GM12872 (cell line): ENCODE measurements at regions not wholly inside any gene's neighbourhood (a gene's known extent, or its start where the extent isn't known, plus 50 kb on each side); places are given as distances from the start of the nearest gene placed in this dataset.

Source experiments
- CTCF ChIP-seq: IDR thresholded peaks from 3 replicates; pipeline ENCODE4 v1.5.1; 2011; ENCODE audit warnings: low read depth, mild to moderate bottlenecking, low read length, moderate library complexity; ENCODE audit not compliant: insufficient read depth

- no peak for TF ChIP-seq CTCF
Observed at GRCh38 chr3:76479161-76479650, 560.7 kb upstream of the ROBO2 start.

- no peak for TF ChIP-seq CTCF
Observed at GRCh38 chr3:76482510-76482909, 557.4 kb upstream of the ROBO2 start.

- TF ChIP-seq CTCF, result no peak
Observed at GRCh38 chr3:76487446-76487845, 552.5 kb upstream of the ROBO2 start.

- no peak for TF ChIP-seq CTCF
Observed at GRCh38 chr3:76490064-76490463, 549.8 kb upstream of the ROBO2 start.

- TF ChIP-seq CTCF, result no peak
Observed at GRCh38 chr3:76495216-76495615, 544.7 kb upstream of the ROBO2 start.

- TF ChIP-seq CTCF, result no peak
Observed at GRCh38 chr3:76497636-76498035, 542.3 kb upstream of the ROBO2 start.

- no peak for TF ChIP-seq CTCF
Observed at GRCh38 chr3:76500746-76501275, 539.1 kb upstream of the ROBO2 start.

GRCh38 chr3:76501315-76501714 lies 538.6 kb upstream of the ROBO2 start:
- TF ChIP-seq CTCF, result no peak
